ENCODE measurements at regions not wholly inside any gene's neighbourhood (a gene's known extent, or its start where the extent isn't known, plus 50 kb on each side); places are given as distances from the start of the nearest gene placed in this dataset.

DNA sequence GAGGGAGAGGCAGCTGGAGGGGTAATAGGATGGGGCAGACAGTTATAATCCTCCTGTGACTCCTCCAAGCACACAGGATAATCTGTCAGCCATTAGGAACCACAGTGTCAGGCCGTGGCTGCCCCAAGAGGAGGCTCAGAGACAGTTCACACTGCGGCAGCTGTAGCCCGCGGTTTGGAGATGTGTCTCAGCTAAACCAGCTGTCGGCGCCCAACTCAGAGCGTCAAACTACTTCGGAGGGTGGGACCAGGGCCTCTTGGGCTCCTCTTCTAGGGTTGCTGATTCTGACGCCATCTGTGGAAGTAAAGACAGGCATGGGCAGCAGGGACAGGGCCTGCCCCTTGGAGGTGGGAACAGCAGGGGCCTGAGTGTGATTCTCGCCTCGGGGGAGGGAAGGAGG lies 309.8 kb downstream of the CDC5L start:
- Histone ChIP-seq H3K27ac (no peak overlapping the region), H3K4me1 (no peaks in the 10 kb centered on the region), H3K27me3 (no peaks in the 10 kb centered on the region), H3K9me3 (no peaks in the 10 kb centered on the region), H3K36me3 (no peaks in the 10 kb centered on the region), H3K4me3 (no peak overlapping the region)
- no peak for DNase-seq (ENCODE audit: low spot score in 2 of 2)
- WGBS = 80% methylated on average over 5 of the region's 11 CpGs
- TF ChIP-seq, protein P1, sequence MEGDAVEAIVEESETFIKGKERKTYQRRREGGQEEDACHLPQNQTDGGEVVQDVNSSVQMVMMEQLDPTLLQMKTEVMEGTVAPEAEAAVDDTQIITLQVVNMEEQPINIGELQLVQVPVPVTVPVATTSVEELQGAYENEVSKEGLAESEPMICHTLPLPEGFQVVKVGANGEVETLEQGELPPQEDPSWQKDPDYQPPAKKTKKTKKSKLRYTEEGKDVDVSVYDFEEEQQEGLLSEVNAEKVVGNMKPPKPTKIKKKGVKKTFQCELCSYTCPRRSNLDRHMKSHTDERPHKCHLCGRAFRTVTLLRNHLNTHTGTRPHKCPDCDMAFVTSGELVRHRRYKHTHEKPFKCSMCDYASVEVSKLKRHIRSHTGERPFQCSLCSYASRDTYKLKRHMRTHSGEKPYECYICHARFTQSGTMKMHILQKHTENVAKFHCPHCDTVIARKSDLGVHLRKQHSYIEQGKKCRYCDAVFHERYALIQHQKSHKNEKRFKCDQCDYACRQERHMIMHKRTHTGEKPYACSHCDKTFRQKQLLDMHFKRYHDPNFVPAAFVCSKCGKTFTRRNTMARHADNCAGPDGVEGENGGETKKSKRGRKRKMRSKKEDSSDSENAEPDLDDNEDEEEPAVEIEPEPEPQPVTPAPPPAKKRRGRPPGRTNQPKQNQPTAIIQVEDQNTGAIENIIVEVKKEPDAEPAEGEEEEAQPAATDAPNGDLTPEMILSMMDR (IDR thresholded peaks at IDR 0.05) = no peak

DNA sequence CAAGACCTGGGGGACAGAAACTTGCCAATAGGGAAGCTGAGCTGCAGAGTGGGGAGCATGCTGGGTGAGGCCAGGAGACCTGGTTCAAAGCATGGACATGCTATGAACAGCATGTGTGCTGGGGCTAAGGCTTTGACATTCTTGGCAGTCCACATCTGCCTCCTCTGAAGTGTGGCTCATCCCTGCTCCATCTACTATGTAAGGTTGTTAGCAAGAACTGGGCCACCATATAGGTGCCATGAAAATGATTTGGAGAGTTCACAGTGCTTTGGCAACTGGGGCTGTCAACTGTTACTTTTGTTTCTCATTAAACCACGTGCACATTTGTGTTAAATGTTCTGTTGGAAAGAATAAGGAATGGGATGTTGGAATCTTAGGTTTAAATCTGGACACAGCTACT lies 311.1 kb downstream of the CDC5L start:
- no peaks in the 10 kb centered on the region for H3K27me3 ChIP-seq
- no peak overlapping the region for H3K4me3 ChIP-seq
- H3K36me3 ChIP-seq = no peaks in the 10 kb centered on the region
- WGBS = 35% methylated on average over 1 of the region's 1 CpG
- no peak overlapping the region for H3K27ac ChIP-seq
- TF ChIP-seq EP300 (IDR thresholded peaks at IDR 0.05) (no peak), POLR2A (IDR thresholded peaks at IDR 0.05) (no peak), POLR2AphosphoS5 (IDR thresholded peaks at IDR 0.05) (no peak)
- TF ChIP-seq, protein P1 (IDR thresholded peaks at IDR 0.05) = no peak
- no peaks in the 10 kb centered on the region for H3K4me1 ChIP-seq
- no peak for DNase-seq (ENCODE audit: low spot score in 2 of 2)
- no peaks in the 10 kb centered on the region for H3K9me3 ChIP-seq

DNA sequence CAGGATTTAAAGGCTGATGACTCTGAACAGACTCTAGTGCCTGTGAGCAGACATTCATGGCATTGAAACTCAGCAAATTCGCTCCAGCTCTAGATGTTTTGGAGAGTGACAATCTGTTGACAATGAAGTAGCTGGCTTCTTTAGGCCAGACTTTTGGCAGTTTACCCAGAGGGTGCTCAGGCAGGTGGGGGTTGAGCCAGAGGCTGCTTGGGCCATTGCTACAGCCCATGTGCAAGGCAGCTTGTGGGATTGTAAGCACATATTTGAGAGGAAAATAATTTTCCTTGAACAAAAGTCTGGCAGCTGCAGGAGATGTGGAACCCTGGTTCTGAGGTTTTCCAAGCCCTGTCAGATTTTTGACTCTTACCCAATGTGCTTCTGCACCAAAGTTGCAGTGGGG lies 311.6 kb downstream of the CDC5L start:
- H3K36me3 ChIP-seq = no peaks in the 10 kb centered on the region
- WGBS = 67% methylated on average over 1 of the region's 1 CpG
- no peak for DNase-seq (ENCODE audit: low spot score in 2 of 2)
- no peak overlapping the region for H3K27ac ChIP-seq
- no peak overlapping the region for H3K4me3 ChIP-seq
- H3K9me3 ChIP-seq = no peaks in the 10 kb centered on the region
- no peaks in the 10 kb centered on the region for H3K4me1 ChIP-seq
- no peaks in the 10 kb centered on the region for H3K27me3 ChIP-seq
- TF ChIP-seq POLR2A (IDR thresholded peaks at IDR 0.05) (no peak), EP300 (IDR thresholded peaks at IDR 0.05) (no peak), POLR2AphosphoS5 (IDR thresholded peaks at IDR 0.05) (no peak)
- TF ChIP-seq, protein P1 (IDR thresholded peaks at IDR 0.05) = no peak

DNA sequence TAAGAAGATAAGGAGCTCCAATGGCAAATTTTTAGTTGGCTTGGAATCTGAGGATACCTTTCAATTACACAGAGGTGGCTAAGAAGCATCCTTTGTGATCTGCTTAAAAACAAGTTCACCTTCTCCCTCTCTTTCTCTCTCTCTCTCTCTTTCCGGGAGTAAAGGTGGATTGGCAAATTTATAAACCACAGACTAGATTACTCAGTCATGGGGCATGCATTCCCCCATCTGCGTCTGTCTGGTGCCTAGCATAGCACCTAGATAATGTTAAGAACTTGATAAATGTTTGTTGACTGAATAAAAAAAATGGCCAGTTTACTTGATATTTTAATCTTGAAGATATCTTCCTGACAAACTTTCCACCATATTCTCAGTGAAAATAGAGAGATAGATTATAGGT lies 312.3 kb downstream of the CDC5L start:
- H3K4me1 ChIP-seq = no peaks in the 10 kb centered on the region
- H3K9me3 ChIP-seq = no peaks in the 10 kb centered on the region
- no peak overlapping the region for H3K27ac ChIP-seq
- WGBS = 84% methylated on average over 2 of the region's 2 CpGs
- DNase-seq (ENCODE audit: low spot score in 2 of 2) = no peak
- H3K27me3 ChIP-seq = no peaks in the 10 kb centered on the region
- H3K4me3 ChIP-seq = no peak overlapping the region
- TF ChIP-seq POLR2A (IDR thresholded peaks at IDR 0.05) (no peak), EP300 (IDR thresholded peaks at IDR 0.05) (no peak), POLR2AphosphoS5 (IDR thresholded peaks at IDR 0.05) (no peak)
- TF ChIP-seq, protein P1 (IDR thresholded peaks at IDR 0.05) = no peak
- H3K36me3 ChIP-seq = no peaks in the 10 kb centered on the region

DNA sequence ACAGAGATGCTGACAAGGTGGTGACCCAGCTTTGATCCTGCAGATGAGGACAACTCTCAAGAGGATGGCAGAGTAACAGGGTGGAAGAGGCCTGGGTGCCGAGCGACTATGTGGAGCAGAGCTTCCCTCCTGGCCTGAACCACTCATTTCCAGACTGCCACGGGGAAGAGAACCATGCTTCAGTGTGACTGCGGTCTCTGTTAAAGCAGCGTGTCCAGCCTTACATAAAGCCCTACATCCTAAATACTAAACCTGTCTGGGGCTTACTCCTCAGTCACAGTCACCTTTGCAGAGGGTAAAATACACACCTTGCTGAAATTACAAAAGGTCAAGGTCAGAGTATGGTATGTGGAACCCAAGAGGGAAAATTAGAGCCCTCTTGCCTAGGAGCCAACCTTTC lies 312.9 kb downstream of the CDC5L start:
- Histone ChIP-seq H3K27me3 (no peaks in the 10 kb centered on the region), H3K9me3 (no peaks in the 10 kb centered on the region), H3K36me3 (no peaks in the 10 kb centered on the region), H3K27ac (no peak overlapping the region), H3K4me3 (no peak overlapping the region), H3K4me1 (no peaks in the 10 kb centered on the region)
- no peak for DNase-seq (ENCODE audit: low spot score in 2 of 2)
- TF ChIP-seq EP300 (IDR thresholded peaks at IDR 0.05) (no peak), POLR2AphosphoS5 (IDR thresholded peaks at IDR 0.05) (no peak), POLR2A (IDR thresholded peaks at IDR 0.05) (no peak)
- TF ChIP-seq, protein P1 (IDR thresholded peaks at IDR 0.05) = no peak
- 89% methylated on average over 3 of the region's 5 CpGs for WGBS

Data from suprapubic skin (tissue), 4 donors.